ENCODE measurements at regions not wholly inside any gene's neighbourhood (a gene's known extent, or its start where the extent isn't known, plus 50 kb on each side); places are given as distances from the start of the nearest gene placed in this dataset.

GRCh38 chrX:23228950-23229448, 105.7 kb upstream of the PTCHD1 start:
- no peak overlapping the region for H3K27ac ChIP-seq (ENCODE audit: low read length)
- H3K27me3 ChIP-seq (ENCODE audit: low read depth, low read length), result no peaks in the 10 kb centered on the region
- H3K4me1 ChIP-seq (ENCODE audit: low read length), result peaks cover 14% of the 10 kb centered on the region
- no peaks in the 10 kb centered on the region for H3K79me2 ChIP-seq (ENCODE audit: low read length)
- peak overlapping the region; percentile 81 for H3K4me2 ChIP-seq (ENCODE audit: low read length)
- peak overlapping the region; percentile 25; the same call in 1 of the 2 replicates for H3K9ac ChIP-seq (ENCODE audit: low read length)
- TF ChIP-seq, protein P1, sequence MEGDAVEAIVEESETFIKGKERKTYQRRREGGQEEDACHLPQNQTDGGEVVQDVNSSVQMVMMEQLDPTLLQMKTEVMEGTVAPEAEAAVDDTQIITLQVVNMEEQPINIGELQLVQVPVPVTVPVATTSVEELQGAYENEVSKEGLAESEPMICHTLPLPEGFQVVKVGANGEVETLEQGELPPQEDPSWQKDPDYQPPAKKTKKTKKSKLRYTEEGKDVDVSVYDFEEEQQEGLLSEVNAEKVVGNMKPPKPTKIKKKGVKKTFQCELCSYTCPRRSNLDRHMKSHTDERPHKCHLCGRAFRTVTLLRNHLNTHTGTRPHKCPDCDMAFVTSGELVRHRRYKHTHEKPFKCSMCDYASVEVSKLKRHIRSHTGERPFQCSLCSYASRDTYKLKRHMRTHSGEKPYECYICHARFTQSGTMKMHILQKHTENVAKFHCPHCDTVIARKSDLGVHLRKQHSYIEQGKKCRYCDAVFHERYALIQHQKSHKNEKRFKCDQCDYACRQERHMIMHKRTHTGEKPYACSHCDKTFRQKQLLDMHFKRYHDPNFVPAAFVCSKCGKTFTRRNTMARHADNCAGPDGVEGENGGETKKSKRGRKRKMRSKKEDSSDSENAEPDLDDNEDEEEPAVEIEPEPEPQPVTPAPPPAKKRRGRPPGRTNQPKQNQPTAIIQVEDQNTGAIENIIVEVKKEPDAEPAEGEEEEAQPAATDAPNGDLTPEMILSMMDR (IDR thresholded peaks at IDR 0.05; ENCODE audit: low read depth, low read length), result no peak
- no peak for TF ChIP-seq EZH2phosphoT487 (IDR thresholded peaks at IDR 0.05; ENCODE audit: low read depth)
- H3K4me3 ChIP-seq (ENCODE audit: low read length), result peak overlapping the region; percentile 74
- H4K20me1 ChIP-seq (ENCODE audit: insufficient read depth, low read length), result no peaks in the 10 kb centered on the region
- no peak overlapping the region for H2AFZ ChIP-seq (ENCODE audit: low read depth, low read length)
- no peaks in the 10 kb centered on the region for H3K36me3 ChIP-seq (replicated peaks; ENCODE audit: low read depth, low read length)
- no peaks in the 10 kb centered on the region for H3K9me3 ChIP-seq (ENCODE audit: insufficient read depth, low read length)

- no peak overlapping the region for H3K9ac ChIP-seq (ENCODE audit: low read length)
- TF ChIP-seq, protein P1 (IDR thresholded peaks at IDR 0.05; ENCODE audit: low read depth, low read length), result no peak
- TF ChIP-seq EZH2phosphoT487 (IDR thresholded peaks at IDR 0.05; ENCODE audit: low read depth), result no peak
- no peak overlapping the region for H3K4me2 ChIP-seq (ENCODE audit: low read length)
Measured at GRCh38 chrX:23235051-23235450, 99.6 kb upstream of the PTCHD1 start.

GRCh38 chrX:23246001-23246400, 88.6 kb upstream of the PTCHD1 start:
- H3K4me1 ChIP-seq (ENCODE audit: low read length), result peaks cover 7% of the 10 kb centered on the region
- no peaks in the 10 kb centered on the region for H3K27me3 ChIP-seq (ENCODE audit: low read depth, low read length)
- no peaks in the 10 kb centered on the region for H3K36me3 ChIP-seq (replicated peaks; ENCODE audit: low read depth, low read length)
- no peak overlapping the region for H2AFZ ChIP-seq (ENCODE audit: low read depth, low read length)
- no peak overlapping the region for H3K27ac ChIP-seq (ENCODE audit: low read length)
- no peaks in the 10 kb centered on the region for H3K9me3 ChIP-seq (ENCODE audit: insufficient read depth, low read length)
- H3K4me2 ChIP-seq (ENCODE audit: low read length), result no peak overlapping the region
- H3K4me3 ChIP-seq (ENCODE audit: low read length), result no peak overlapping the region
- H3K9ac ChIP-seq (ENCODE audit: low read length), result no peak overlapping the region
- no peaks in the 10 kb centered on the region for H3K79me2 ChIP-seq (ENCODE audit: low read length)
- H4K20me1 ChIP-seq (ENCODE audit: insufficient read depth, low read length), result no peaks in the 10 kb centered on the region
- no peak for TF ChIP-seq EZH2phosphoT487 (IDR thresholded peaks at IDR 0.05; ENCODE audit: low read depth)
- TF ChIP-seq, protein P1 (IDR thresholded peaks at IDR 0.05; ENCODE audit: low read depth, low read length), result no peak

More at GRCh38 chrX:23235051-23235450, 99.6 kb upstream of the PTCHD1 start:
- no peak overlapping the region for H3K4me3 ChIP-seq (ENCODE audit: low read length)
- no peaks in the 10 kb centered on the region for H4K20me1 ChIP-seq (ENCODE audit: insufficient read depth, low read length)
- H3K27ac ChIP-seq (ENCODE audit: low read length), result no peak overlapping the region
- H3K9me3 ChIP-seq (ENCODE audit: insufficient read depth, low read length), result no peaks in the 10 kb centered on the region
- H2AFZ ChIP-seq (ENCODE audit: low read depth, low read length), result no peak overlapping the region
- H3K36me3 ChIP-seq (replicated peaks; ENCODE audit: low read depth, low read length), result no peaks in the 10 kb centered on the region
- no peaks in the 10 kb centered on the region for H3K79me2 ChIP-seq (ENCODE audit: low read length)
- no peaks in the 10 kb centered on the region for H3K4me1 ChIP-seq (ENCODE audit: low read length)
- no peaks in the 10 kb centered on the region for H3K27me3 ChIP-seq (ENCODE audit: low read depth, low read length)

- no peak for TF ChIP-seq EZH2phosphoT487 (IDR thresholded peaks at IDR 0.05; ENCODE audit: low read depth)
- TF ChIP-seq, protein P1 (IDR thresholded peaks at IDR 0.05; ENCODE audit: low read depth, low read length), result no peak
- Histone ChIP-seq H3K9ac (ENCODE audit: low read length) (no peak overlapping the region), H3K4me2 (ENCODE audit: low read length) (no peak overlapping the region), H3K4me1 (ENCODE audit: low read length) (peaks cover 14% of the 10 kb centered on the region), H2AFZ (ENCODE audit: low read depth, low read length) (no peak overlapping the region), H3K79me2 (ENCODE audit: low read length) (no peaks in the 10 kb centered on the region), H3K9me3 (ENCODE audit: insufficient read depth, low read length) (no peaks in the 10 kb centered on the region), H3K27ac (ENCODE audit: low read length) (no peak overlapping the region), H3K4me3 (ENCODE audit: low read length) (no peak overlapping the region), H3K27me3 (ENCODE audit: low read depth, low read length) (no peaks in the 10 kb centered on the region), H3K36me3 (replicated peaks; ENCODE audit: low read depth, low read length) (no peaks in the 10 kb centered on the region), H4K20me1 (ENCODE audit: insufficient read depth, low read length) (no peaks in the 10 kb centered on the region)
Measured at GRCh38 chrX:23248187-23248586, 86.5 kb upstream of the PTCHD1 start.

Measured in OCI-LY3 (cell line).